ENCODE measurements at regions not wholly inside any gene's neighbourhood (a gene's known extent, or its start where the extent isn't known, plus 50 kb on each side); places are given as distances from the start of the nearest gene placed in this dataset.
"Not testable (repeated sequence)": the region's sequence is repeated elsewhere in the genome, so short reads cannot be mapped to it uniquely, and the experiment has no call there.

DNA sequence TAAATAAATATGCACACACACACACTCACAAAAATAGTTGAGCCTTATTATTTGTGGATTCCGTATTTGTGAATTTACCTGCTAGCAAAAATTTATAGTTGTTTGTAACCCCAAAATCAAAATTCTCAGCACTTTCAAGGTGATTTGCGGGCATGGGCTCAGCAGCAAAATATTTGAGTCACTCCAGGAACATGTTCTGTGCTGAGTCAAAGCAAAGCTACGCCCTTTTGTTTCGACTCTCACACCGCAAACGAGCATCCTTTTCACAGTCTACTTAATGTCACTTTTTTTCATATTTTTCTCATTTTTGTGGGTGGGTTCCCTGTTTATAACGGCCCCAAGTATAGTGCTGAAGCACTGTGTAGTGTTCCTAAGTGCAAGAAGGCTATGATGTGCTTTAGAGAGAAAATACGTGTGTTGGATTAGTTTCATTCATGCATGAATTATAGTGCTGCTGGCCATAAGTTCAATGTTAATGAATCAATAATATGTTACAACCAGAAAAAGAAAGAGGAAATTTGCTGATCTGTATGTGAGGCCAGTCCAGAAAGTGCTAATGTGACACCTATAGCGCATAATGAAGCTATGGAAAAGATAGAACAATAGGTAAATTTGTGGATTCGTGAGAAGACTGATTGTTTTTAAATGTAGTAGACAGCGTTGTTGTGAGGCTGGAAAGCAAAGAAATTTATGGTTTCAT lies 723.2 kb upstream of the AGA start:
- no peak for DNase-seq (ENCODE audit: low read depth)

DNA sequence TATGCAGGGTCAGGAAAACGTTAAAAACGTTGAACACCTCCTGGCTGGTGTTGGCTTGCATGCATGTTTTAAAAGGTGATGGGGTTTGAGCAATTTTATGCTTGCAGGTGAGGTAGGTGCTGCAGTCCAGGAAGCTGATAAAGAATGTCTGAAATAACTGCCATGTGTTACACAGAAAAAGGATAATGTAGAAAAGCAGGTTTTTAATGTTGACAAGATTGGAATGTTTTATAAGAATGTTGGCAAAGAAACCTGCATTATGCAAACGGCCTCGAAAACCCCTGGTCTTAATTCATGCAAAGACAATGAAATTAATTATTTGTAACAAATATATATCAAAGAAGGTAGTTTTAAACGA lies 723.7 kb upstream of the AGA start:
- no peak for DNase-seq (ENCODE audit: low read depth)

DNA sequence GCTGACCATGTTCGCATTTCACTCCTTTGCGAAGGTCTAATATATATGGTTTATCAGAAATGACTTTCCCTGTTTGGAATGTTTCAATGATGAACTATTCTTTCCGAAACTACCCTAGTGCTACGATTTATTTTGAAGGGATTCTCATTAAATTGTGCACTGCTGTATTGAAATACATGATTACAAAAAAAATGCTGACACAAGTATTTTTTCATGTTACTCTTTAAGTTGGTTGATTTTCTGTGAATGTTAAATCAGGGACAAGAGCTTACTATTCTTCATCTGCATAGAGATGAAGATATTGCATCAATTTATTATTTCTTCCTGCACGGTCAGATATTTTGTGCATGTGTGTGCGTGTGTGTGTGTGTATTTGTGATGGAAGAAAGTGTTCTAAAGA lies 731.5 kb upstream of the AGA start:
- no peak for DNase-seq (ENCODE audit: low read depth)

DNA sequence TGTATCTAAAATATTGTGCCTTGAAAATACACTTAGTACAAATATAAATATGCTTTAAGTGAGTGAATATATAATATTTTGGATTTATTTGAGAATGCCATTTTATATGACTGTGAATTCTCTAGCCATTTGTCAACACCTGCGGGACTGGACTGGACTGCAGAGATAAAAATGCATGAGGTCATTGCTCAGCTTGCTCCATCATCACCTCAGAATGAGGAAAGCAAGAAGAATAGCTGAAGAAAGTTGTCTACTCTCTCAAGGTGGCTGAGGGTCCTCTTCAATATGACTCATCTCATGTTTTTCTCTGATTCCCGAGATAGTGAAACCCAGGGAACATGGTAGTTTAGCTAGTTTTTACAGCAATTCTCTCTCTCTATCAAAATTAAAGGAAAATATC lies 732.5 kb upstream of the AGA start:
- DNase-seq (ENCODE audit: low read depth): no peak

DNA sequence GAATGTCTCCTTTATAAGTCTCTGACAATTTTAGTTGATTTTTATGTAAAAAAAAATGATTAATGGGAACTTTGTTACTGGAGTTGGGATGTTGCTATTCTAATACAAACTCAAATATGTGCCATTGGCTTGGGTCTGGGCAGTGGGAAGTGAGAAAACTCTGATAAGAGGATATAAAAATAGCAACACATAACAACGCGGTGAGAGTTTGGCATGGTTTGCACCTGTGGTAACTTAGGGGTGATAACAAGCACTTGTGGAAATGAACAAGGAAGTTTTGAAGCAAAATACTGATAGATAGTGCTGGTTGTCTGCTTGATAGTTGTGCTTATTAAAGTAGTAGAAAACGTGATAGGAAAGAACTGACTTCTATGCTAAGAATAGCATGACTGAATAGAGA lies 743.3 kb upstream of the AGA start:
- DNase-seq (ENCODE audit: low read depth): no peak

DNA sequence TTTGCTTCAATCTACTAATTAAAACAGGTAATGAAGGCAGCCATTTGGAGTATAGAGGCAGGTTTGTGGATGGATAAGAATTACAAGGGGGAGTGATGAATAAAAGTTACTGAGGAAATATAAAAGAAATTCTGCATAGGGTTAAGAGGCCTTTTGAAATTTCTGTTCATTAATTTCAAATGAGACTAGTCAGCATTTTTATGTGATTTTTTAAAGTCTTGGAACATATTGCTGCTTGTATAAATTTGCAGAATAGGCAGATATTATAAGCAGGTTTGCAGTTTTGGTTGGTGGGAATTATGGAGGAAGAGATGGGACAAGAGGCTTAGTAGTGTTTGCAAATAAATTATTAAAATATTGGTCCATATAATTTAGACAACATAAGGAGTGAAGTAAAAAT lies 750.4 kb upstream of the AGA start:
- DNase-seq (ENCODE audit: low read depth): no peak

DNA sequence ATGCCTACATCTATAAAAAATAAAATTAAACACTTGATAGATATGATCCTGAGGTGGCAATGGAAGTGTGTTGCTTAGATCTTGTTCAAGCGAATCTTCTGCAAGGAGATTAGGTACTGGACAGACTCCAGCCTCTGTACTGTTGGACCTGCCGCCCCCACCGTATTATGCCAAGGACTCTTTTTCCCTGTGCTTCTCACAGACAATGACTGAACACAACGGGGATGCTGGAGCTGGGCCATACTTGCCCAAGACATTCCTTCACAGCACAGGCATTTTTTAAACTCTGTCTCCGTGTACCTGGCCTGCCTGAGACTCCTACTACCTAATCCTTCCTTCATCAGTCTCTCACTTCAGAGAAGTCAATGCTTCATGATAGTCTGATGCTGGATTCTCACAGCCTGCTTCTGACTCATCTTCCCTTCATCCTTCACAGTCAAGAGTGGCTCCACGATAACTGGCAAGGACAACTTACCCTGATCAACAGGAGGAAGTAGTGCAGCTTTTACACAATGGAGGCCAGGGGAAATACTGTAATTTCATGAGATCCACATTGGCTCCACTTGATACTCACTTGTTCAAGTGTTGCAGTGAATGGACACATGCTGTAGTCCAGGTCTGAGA lies 754.6 kb upstream of the AGA start:
- no peak for DNase-seq (ENCODE audit: low read depth)

DNA sequence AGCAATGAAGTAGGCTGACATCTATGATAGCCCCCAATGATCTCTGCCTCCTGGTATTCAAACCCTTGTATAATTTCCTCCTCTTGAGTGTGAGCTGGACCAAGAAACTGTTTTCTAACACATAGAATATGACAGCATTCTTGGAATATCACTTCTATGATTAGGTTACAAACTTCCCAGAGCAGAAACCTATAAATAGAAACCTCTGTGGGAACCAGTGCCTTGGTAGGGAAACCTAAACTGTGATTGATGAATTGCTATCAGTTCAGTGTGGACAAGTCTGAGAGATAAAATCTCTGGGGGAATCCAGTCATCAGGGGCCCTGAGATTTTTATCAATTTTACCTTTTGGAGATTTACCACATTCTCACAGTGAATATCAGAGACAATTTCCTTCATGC lies 756.5 kb upstream of the AGA start:
- no peak for DNase-seq (ENCODE audit: low read depth)

DNA sequence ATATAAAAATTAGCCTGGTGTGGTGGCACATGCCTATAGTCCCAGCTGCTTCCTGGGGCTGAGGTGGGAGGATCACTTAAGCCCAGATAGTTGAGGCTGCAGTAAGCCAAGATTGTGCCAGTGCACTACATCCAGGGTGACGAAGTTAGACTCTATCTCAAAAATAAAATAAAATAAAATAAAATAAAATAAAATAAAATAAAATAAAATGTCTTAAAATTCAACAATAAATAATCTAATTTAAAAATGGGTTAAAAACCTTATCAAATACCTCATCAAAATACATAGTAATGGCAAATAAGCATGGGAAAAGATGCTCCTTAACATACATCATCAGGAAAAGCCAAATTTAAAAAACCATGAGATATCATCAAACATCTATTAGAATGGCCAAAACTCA lies 760.2 kb upstream of the AGA start:
- DNase-seq (ENCODE audit: low read depth): no peak

DNA sequence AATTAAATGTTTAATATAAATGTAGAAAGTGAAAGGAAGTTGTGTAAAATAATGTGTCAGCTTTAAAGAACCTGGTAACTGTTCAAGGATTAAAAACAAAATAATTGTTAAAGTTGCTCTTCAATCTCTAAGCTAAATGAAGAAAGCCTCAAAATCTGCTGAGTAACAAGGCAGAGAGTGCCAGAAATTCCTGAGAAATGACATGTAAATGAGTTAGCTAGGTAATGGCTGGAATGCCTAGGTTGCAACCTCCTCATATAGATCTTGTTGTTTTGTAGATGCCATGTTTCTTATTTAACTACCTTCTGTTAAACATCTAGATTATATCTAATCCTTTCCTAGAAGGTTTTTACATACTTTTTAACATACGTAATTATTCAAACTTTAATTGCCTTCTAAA lies 763.6 kb upstream of the AGA start:
- DNase-seq (ENCODE audit: low read depth): no peak

DNA sequence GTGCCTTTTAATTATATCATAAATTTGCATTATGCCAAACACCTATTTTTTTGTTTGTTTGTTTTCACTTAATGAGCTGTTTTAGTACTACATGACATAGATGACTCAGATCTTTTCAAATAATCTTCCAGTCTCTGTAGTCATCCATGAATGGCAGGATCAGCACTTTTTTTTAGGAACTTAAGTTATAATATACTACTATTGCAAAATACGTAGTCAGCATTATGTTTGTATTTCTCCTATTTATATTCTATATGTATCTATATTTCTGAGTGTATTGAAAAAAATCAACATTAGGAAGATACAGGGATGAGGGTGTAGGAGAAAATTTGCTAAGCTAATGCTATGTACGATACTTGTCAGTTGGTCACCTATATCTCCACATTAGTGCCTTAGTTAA lies 773.1 kb upstream of the AGA start:
- no peak for DNase-seq (ENCODE audit: low read depth)

DNA sequence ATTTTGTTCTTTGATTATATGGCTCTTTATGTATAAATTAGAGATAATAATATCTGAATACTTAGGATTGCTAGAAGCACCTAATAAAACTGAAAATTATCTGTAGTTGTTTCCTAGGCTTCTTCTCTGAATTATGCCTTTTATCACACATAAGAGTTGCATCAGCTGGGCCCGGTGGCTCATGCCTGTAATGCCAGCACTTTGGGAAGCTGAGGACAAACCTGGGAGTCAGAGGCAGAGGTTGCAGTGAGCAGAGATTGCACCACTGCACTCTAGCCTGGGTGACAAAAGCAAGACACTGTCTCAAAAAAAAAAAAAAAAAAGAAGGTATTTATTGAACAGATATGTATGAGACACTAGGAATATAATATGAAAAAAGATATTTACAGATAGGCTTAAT lies 773.5 kb upstream of the AGA start:
- DNase-seq (ENCODE audit: low read depth): no peak

DNA sequence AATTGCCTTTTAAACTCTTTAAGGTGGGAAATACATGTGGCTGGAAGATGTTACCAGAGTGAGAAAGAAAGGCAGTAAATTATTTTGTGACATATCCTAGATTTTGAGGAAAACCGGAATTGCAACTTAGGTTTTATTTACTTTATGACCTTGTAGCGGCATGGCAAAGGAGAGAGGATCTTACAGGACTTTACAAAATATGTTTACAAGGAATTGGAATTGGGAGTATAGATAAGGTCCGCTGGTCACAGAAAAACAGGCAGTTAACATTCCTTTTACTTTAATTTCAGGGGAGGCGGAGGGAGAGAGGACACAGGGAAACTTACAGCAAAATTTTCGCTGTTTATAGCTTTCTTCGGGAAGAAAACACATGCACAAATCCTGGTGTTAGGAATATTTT lies 784.2 kb upstream of the AGA start:
- not testable (repeated sequence) for DNase-seq (ENCODE audit: low read depth)

DNA sequence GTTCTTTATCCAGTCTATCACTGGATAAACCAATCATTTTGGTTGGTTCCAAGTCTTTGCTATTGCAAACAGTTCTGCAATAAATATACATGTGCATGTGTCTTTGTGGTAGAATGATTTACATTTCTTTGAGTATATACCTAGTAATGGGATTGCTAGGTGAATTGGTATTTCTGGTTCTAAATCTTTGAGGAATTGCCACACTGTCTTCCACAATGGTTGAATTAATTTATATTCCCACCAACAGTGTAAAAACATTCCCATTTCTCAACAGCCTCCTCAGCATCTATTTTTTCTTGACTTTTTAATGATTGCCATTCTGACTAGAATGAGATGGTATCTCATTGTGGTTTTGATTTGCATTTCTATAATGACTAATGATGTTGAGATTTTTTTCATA lies 791.7 kb upstream of the AGA start:
- DNase-seq (ENCODE audit: low read depth): no peak

DNA sequence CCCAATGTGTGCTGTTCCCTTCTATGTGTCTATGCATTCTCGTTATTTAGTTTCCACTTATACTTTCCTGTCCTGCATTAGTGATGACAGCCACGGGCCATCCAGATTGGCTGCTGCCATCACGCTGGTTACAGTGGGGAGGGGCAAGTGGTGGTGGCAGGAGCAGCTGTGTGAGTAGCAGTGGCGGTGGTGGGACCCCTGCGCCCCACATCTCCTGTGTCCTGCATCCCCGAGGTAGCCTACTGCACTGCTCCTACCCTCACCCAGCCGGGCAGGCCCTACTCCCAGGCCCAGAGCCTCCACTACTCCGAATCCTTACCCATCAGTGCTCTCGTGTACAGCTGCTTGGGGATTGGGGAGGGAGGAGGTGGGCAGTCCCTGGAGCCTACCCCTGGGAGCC lies 798.7 kb upstream of the AGA start:
- DNase-seq (ENCODE audit: low read depth): no peak

DNA sequence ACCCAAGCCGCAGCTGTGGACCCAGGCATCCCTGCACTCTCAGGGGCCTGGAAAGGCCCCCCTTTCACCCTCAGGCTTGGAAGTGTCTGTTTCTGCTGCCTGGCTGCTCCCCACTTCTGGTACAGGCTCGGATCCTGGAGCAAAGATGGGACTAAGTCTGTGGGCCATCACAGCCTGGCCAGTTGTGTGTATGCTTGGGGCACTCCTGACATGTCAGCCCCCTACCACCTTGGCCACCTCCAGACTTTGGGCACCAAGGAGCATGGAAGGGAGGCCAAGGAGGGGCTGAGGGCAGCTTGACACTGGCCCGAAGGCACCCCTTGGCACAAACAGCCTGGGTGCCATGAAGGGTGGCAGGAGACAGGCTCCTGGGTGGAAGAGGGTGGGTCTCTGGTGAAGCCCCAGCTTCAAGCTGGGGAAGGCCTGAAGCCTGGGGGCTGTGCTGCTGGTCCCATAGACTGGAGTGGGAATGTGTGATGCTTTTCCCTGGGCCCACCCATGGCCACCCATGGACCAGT lies 799.4 kb upstream of the AGA start:
- DNase-seq (ENCODE audit: low read depth): no peak

DNA sequence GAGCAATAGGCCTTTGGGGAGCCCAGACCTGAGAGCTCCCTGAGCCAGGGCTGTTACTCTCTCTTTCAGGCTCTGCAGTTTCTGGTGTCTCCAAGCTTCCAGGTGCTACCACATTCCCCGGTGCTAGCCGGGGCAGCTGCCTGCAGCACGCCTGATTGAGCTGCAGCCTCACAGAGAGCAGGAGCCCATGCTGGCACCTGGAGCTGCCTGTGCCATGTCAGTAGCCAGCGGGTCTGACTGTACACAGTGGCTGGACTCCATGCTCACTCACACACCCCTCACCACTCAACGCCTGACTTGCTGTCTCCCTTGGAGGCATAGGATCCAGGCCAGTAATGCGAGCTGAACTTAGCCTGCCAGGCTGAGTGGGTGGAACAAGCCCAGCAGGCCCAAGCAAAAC lies 800.4 kb upstream of the AGA start:
- no peak for DNase-seq (ENCODE audit: low read depth)

DNA sequence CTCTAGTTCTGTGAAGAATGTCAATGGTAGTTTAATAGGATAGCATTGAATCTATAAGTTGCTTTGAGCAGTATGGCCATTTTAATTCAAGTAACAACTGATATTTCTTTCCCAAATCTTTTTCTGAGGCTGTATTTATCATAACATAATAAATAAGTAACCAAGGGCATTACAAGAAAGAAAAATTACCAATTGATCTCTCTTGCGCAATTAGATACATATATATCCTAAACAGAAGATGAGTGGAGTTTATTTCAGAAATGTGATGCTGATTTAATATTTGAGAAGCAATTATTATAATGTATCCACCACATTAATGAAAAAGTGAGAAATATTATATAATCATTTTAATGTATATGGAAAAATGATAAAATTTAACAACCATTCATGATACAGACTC lies 802.5 kb upstream of the AGA start:
- DNase-seq (ENCODE audit: low read depth): no peak

DNA sequence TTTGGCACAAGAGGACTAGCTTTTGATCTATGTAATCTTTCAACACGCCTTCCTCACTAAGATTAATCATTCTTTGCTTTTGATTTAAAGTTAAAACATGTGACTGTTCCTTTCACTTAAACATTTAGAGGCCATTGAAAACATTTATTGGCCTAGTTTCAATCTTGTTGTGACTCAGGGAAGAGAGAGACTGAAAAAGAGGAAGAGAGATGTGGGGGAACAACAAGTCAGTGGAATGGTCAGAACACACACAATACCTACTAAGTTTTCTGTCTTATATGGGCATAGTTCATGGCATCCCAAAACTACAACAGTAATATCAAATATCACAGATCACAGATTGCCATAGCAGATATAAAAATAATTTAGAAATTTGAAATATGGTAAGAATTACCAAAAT lies 812.9 kb upstream of the AGA start:
- DNase-seq (ENCODE audit: low read depth): no peak

DNA sequence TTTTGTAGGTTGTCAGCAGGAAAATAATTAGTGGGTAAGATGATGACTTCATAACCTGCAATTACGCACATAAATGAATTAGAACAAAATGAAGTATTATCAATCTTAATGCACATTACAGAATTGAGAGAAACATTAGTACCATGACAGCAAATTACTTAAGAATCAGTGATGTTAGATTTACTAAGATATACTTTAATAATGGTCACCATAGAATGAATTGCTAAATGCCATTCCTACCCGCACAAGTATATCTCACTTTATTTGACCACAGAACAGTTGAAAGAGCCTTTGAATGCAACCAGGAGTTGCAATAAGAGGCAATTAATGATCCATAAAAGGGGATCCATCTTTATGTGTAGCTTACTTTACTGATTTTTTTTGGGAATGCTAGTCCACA lies 816.4 kb upstream of the AGA start:
- DNase-seq (ENCODE audit: low read depth): no peak

DNA sequence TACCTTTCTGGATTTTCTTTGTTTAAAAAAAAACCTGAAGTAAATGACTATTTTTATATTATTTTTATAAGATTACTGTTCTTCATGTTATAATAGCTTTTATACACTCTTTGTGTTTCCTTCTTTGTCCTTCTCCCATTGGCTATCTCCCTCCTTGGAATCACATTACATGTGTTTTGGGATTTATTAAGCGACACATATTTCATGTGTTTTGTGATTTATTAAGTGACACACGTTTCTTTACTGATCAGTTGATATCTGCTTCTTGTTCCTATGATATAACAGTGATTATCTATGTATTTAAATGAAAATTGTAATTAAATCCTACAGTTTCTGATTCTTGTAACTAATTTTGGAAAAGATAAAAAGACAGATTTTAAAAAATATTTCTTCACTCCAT lies 817.3 kb upstream of the AGA start:
- DNase-seq (ENCODE audit: low read depth): no peak

DNA sequence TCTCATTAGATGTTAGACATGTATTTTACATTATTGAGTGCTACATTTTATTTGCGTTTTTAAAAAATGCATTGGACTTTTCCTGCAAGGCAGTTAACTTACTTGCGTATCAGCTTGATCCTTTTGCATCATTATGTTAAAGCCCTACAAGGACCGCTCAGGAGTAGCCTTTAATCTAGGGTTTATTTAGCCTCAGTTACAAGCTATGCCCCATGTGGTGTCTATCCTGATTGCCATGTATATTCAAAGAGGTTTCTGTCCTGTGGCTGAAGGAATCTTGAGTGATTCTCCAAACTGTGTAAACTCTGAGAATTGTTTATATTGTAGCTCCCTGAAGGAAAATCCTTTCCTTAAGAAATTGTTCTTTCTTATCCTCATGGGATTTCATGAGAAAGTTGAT lies 821.8 kb upstream of the AGA start:
- DNase-seq (ENCODE audit: low read depth): no peak

DNA sequence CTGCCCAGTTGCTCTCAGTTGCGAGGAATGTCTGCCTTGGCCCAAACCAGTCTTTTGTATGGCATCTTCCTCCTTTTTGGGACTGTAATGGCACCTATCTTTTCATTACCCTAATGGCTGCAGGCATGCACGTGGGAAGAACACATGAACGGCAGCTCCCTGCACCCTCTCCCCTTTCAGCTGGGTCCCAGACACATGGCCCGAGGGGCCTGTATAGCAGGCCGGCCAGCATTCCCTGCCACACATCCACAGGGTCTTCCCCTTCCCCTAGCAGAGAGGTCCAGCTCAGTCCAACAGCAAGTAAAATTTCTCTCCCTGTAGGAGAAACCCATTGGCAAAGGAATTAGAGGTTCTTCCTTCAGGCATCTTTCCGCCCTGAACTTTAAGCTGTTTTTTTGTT lies 829.1 kb upstream of the AGA start:
- DNase-seq (ENCODE audit: low read depth): no peak

DNA sequence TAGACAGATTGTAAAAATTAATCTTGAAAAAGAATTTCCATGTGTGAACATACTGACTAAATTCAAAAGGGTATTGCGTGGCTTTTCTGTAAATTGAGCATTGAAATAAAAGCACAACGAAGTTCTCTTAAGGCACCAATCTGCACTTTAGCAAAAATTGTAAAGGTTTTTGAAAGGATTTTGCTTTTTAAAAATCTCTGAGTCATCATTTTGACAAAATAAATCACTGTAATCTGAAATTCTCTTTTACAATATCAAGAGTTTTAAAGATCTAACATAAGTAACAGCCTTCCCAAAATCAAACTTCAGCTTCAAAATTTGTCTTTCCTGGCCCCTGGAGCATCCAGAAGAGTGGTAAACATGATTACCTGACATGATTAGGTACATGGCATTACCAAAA lies 830.9 kb upstream of the AGA start:
- no peak for DNase-seq (ENCODE audit: low read depth)

Measured in GM04504 (cell line).